KMS-11 (cell line): ENCODE measurements at regions not wholly inside any gene's neighbourhood (a gene's known extent, or its start where the extent isn't known, plus 50 kb on each side); places are given as distances from the start of the nearest gene placed in this dataset.
A peak's percentile ranks its signal among the peaks of the same experiment; 100 is the strongest.

Experiments used
- H2AFZ ChIP-seq: fragments of 200-600 bp; sonication (generic); 2 replicates; pipeline ENCODE4 v1.6.1; 2016; ENCODE audit warnings: antibody characterized with exemption, mixed run types, low read depth
- H3K27ac ChIP-seq: fragments of 200-600 bp; sonication (generic); 2 replicates; pipeline ENCODE4 v1.6.1; 2016; ENCODE audit warnings: mild to moderate bottlenecking, mixed run types
- H3K27me3 ChIP-seq: fragments of 200-600 bp; sonication (generic); 2 replicates; pipeline ENCODE4 v1.6.1; 2017; ENCODE audit warnings: mild to moderate bottlenecking, low read depth, mixed run types, moderate library complexity; ENCODE audit not compliant: insufficient read depth
- H3K36me3 ChIP-seq: fragments of 200-600 bp; sonication (generic); 2 replicates; pipeline ENCODE4 v1.6.1; 2017; ENCODE audit warnings: mild to moderate bottlenecking, mixed run types; ENCODE audit not compliant: insufficient read depth
- H3K4me1 ChIP-seq: fragments of 200-600 bp; sonication (generic); 2 replicates; pipeline ENCODE4 v1.6.1; 2016; ENCODE audit warnings: mild to moderate bottlenecking, low read depth, mixed run types; ENCODE audit not compliant: poor library complexity, severe bottlenecking
- H3K4me2 ChIP-seq: fragments of 200-600 bp; sonication (generic); 2 replicates; pipeline ENCODE4 v1.7.0; 2016; ENCODE audit warnings: mild to moderate bottlenecking, mixed run types
- H3K4me3 ChIP-seq: fragments of 200-600 bp; sonication (generic); IDR thresholded peaks from 2 replicates; pipeline ENCODE4 v1.6.1; 2017; ENCODE audit warnings: low read depth, low read length, mixed read lengths; ENCODE audit not compliant: insufficient read depth
- H3K79me2 ChIP-seq: fragments of 200-600 bp; sonication (generic); 2 replicates; pipeline ENCODE4 v1.6.1; 2016; ENCODE audit warnings: low read depth, mixed run types; ENCODE audit not compliant: insufficient read depth
- H3K9ac ChIP-seq: fragments of 200-600 bp; sonication (generic); 2 replicates; pipeline ENCODE4 v1.6.1; 2016; ENCODE audit warnings: mild to moderate bottlenecking, mixed run types
- H4K20me1 ChIP-seq: fragments of 200-600 bp; sonication (generic); 2 replicates; pipeline ENCODE4 v1.6.1; 2016; ENCODE audit warnings: mild to moderate bottlenecking, mixed run types; ENCODE audit not compliant: insufficient read depth
- CTCF ChIP-seq: fragments of 200-600 bp; sonication (generic); conservative IDR thresholded peaks from 2 replicates; pipeline ENCODE4 v1.6.1; 2017; ENCODE audit warnings: low read depth, mild to moderate bottlenecking, antibody characterized with exemption, low read length, moderate library complexity, mixed read lengths

GRCh38 chr2:146503366-146503765 is 1341.5 kb upstream of the ACVR2A start:
- no peak overlapping the region for H3K4me2 ChIP-seq
- no peaks in the 10 kb centered on the region for H3K36me3 ChIP-seq
- TF ChIP-seq CTCF: no peak
- H3K79me2 ChIP-seq: no peaks in the 10 kb centered on the region
- no peaks in the 10 kb centered on the region for H4K20me1 ChIP-seq
- no peak overlapping the region for H3K4me3 ChIP-seq
- no peak overlapping the region for H3K9ac ChIP-seq
- no peak overlapping the region for H3K27ac ChIP-seq
- H3K4me1 ChIP-seq: no peaks in the 10 kb centered on the region
- H3K27me3 ChIP-seq: no peaks in the 10 kb centered on the region
- no peak overlapping the region for H2AFZ ChIP-seq

GRCh38 chr2:146496248-146496647 is 1348.6 kb upstream of the ACVR2A start:
- Histone ChIP-seq H3K4me2 (no peak overlapping the region), H2AFZ (no peak overlapping the region), H3K27me3 (no peaks in the 10 kb centered on the region), H3K79me2 (no peaks in the 10 kb centered on the region), H3K4me1 (no peaks in the 10 kb centered on the region), H4K20me1 (no peaks in the 10 kb centered on the region), H3K9ac (no peak overlapping the region), H3K4me3 (no peak overlapping the region), H3K36me3 (no peaks in the 10 kb centered on the region), H3K27ac (no peak overlapping the region)
- TF ChIP-seq CTCF: no peak

- Histone ChIP-seq H2AFZ (no peak overlapping the region), H3K4me3 (no peak overlapping the region), H3K79me2 (no peaks in the 10 kb centered on the region), H4K20me1 (no peaks in the 10 kb centered on the region), H3K4me2 (no peak overlapping the region), H3K4me1 (no peaks in the 10 kb centered on the region), H3K27ac (no peak overlapping the region), H3K9ac (no peak overlapping the region), H3K36me3 (no peaks in the 10 kb centered on the region), H3K27me3 (no peaks in the 10 kb centered on the region)
- no peak for TF ChIP-seq CTCF
These were observed 1355.4 kb upstream of the ACVR2A start for GRCh38 chr2:146489386-146489785.

- no peak overlapping the region for H2AFZ ChIP-seq
- H3K4me1 ChIP-seq: peaks cover 20% of the 10 kb centered on the region
- TF ChIP-seq CTCF: no peak
- no peaks in the 10 kb centered on the region for H4K20me1 ChIP-seq
- H3K27me3 ChIP-seq: no peaks in the 10 kb centered on the region
- no peak overlapping the region for H3K27ac ChIP-seq
- no peak overlapping the region for H3K4me2 ChIP-seq
- no peak overlapping the region for H3K4me3 ChIP-seq
- H3K79me2 ChIP-seq: no peaks in the 10 kb centered on the region
- H3K36me3 ChIP-seq: no peaks in the 10 kb centered on the region
- no peak overlapping the region for H3K9ac ChIP-seq
These were observed 1363.2 kb upstream of the ACVR2A start for GRCh38 chr2:146481629-146482028.

- Histone ChIP-seq H3K27me3 (no peaks in the 10 kb centered on the region), H2AFZ (peak overlapping the region; percentile 18), H3K36me3 (no peaks in the 10 kb centered on the region)
These were observed 1367.4 kb upstream of the ACVR2A start for GRCh38 chr2:146477383-146477782.

More at GRCh38 chr2:146477383-146477782, 1367.4 kb upstream of the ACVR2A start:
- Histone ChIP-seq H3K27ac (peak overlapping the region; percentile 36), H3K9ac (peak overlapping the region; percentile 25; the same call in 1 of the 2 replicates), H4K20me1 (no peaks in the 10 kb centered on the region), H3K4me2 (peak overlapping the region; percentile 63), H3K4me3 (no peak overlapping the region), H3K79me2 (no peaks in the 10 kb centered on the region), H3K4me1 (peaks cover 26% of the 10 kb centered on the region)
- TF ChIP-seq CTCF: no peak
